Thyroid gland (tissue), 4 donors: ENCODE measurements at regions not wholly inside any gene's neighbourhood (a gene's known extent, or its start where the extent isn't known, plus 50 kb on each side); places are given as distances from the start of the nearest gene placed in this dataset.
A peak's percentile ranks its signal among the peaks of the same experiment; 100 is the strongest.

Experiments
- DNase-seq, 2 donors: peaks; one replicate each; pipeline ENCODE4 v3.0.0-alpha.2; 2019
- H3K27ac ChIP-seq, 3 donors: fragments of 200-600 bp; sonication (generic); 1 replicate in 2 of 3; 2 replicates in 1 of 3; pipeline ENCODE4 v1.5.1; 2016 to 2019; ENCODE audit warnings: mild to moderate bottlenecking in 1 of 3, moderate library complexity in 1 of 3
- H3K27me3 ChIP-seq: fragments of 200-600 bp; sonication (generic); one replicate; pipeline ENCODE4 v1.5.1; 2019
- H3K36me3 ChIP-seq, 2 donors: fragments of 200-600 bp; sonication (generic); one replicate each; pipeline ENCODE4 v1.5.1; 2016 to 2019
- H3K4me1 ChIP-seq, 2 donors: fragments of 200-600 bp; sonication (generic); one replicate each; pipeline ENCODE4 v1.5.1; 2017 to 2019
- H3K4me3 ChIP-seq, 3 donors: fragments of 200-600 bp; sonication (generic); replicated peaks in 1 of 3; 1 replicate in 2 of 3; 2 replicates in 1 of 3; pipeline ENCODE4 v1.5.1; 2016; ENCODE audit warnings: mild to moderate bottlenecking in 1 of 3
- H3K9me3 ChIP-seq: fragments of 200-600 bp; sonication (generic); one replicate; pipeline ENCODE4 v1.5.1; 2017
- CTCF ChIP-seq, 6 experiments: fragments of 200-600 bp in 3 of 6; fragments of 450-650 bp in 3 of 6; sonication (generic) in 3 of 6; IDR thresholded peaks; one replicate each; pipeline ENCODE4 v1.5.1; 2016 to 2019; ENCODE audit warnings: antibody characterized with exemption in 6 of 6, mild to moderate bottlenecking in 2 of 6, inconsistent platforms in 1 of 6, moderate library complexity in 1 of 6
- POLR2A ChIP-seq, 2 donors: fragments of 450-650 bp; IDR thresholded peaks; one replicate each; pipeline ENCODE4 v1.6.1; 2017; ENCODE audit warnings: antibody characterized with exemption in 2 of 2, mild to moderate bottlenecking in 2 of 2, moderate library complexity in 1 of 2
- WGBS, 2 donors: methylation state at CpG; one replicate each; pipeline ENCODE4 v1.1.5; 2017; 5-methylcytosine and 5-hydroxymethylcytosine counted together
- intact Hi-C: fragments of 100-400 bp; cut with DNase I; formaldehyde crosslinking; loops from one replicate; pipeline ENCODE4 v1.15.1; 2023

- no peaks in the 10 kb centered on the region for H3K27me3 ChIP-seq
- no peaks in the 10 kb centered on the region for H3K9me3 ChIP-seq
- peaks cover 14 to 40% of the 10 kb centered on the region in 2 donors for H3K4me1 ChIP-seq
- H3K36me3 ChIP-seq, result no peaks in the 10 kb centered on the region
- WGBS, 2 donors, result 44 to 45% methylated on average over 13 of the region's 13 CpGs
- peak; percentile 68 for DNase-seq
- intact Hi-C loops, result no loop called here
- TF ChIP-seq CTCF (IDR thresholded peaks at IDR 0.05), result no peak
- TF ChIP-seq POLR2A (IDR thresholded peaks at IDR 0.05), result peak in 1 of 2 donors; percentile 51
- peak overlapping the region; percentile 45 to 78 (median 72) for H3K27ac ChIP-seq
- no peak overlapping the region for H3K4me3 ChIP-seq
Observed at GRCh38 chr20:19934792-19935491, 82.2 kb upstream of the NAA20 start.

- Histone ChIP-seq H3K4me1 (peaks cover 14 to 47% of the 10 kb centered on the region in 2 donors), H3K9me3 (no peaks in the 10 kb centered on the region), H3K27ac (peak overlapping the region; percentile 45 to 78 (median 72)), H3K4me3 (no peak overlapping the region), H3K27me3 (no peaks in the 10 kb centered on the region), H3K36me3 (no peaks in the 10 kb centered on the region)
- TF ChIP-seq CTCF (IDR thresholded peaks at IDR 0.05) (no peak), POLR2A (IDR thresholded peaks at IDR 0.05) (no peak)
- WGBS, 2 donors, result 43 to 46% methylated on average over 6 to 7 of the region's 7 CpGs
- intact Hi-C loops, result no loop called here
- DNase-seq, result peak; percentile 53 to 65
Observed at GRCh38 chr20:19935842-19936241, 81.3 kb upstream of the NAA20 start.

- intact Hi-C loops, result no loop called here
- no peak for TF ChIP-seq POLR2A (IDR thresholded peaks at IDR 0.05)
- no peak for TF ChIP-seq CTCF (IDR thresholded peaks at IDR 0.05)
- no peak for DNase-seq
- Histone ChIP-seq H3K27ac (peak overlapping the region; percentile 45 to 78 (median 72)), H3K4me1 (peaks cover 14 to 55% of the 10 kb centered on the region in 2 donors), H3K9me3 (no peaks in the 10 kb centered on the region), H3K36me3 (no peaks in the 10 kb centered on the region), H3K27me3 (no peaks in the 10 kb centered on the region), H3K4me3 (no peak overlapping the region)
- 88 to 91% methylated on average over 8 of the region's 8 CpGs for WGBS, 2 donors
Observed at GRCh38 chr20:19936466-19937200, 80.5 kb upstream of the NAA20 start.

GRCh38 chr20:19937218-19937617, 79.9 kb upstream of the NAA20 start:
- WGBS, 2 donors, result 72 to 90% methylated on average over 11 of the region's 11 CpGs
- intact Hi-C loops, result no loop called here

More at GRCh38 chr20:19937218-19937617, 79.9 kb upstream of the NAA20 start:
- H3K9me3 ChIP-seq, result no peaks in the 10 kb centered on the region
- H3K4me1 ChIP-seq, result peaks cover 14 to 56% of the 10 kb centered on the region in 2 donors
- TF ChIP-seq POLR2A (IDR thresholded peaks at IDR 0.05), result no peak
- TF ChIP-seq CTCF (IDR thresholded peaks at IDR 0.05), result no peak
- H3K36me3 ChIP-seq, result no peaks in the 10 kb centered on the region
- no peak for DNase-seq
- H3K27me3 ChIP-seq, result no peaks in the 10 kb centered on the region
- H3K4me3 ChIP-seq, result no peak overlapping the region
- H3K27ac ChIP-seq, result peak overlapping the region; percentile 26 to 72 (median 45)
